K562 (cell line): ENCODE measurements at regions not wholly inside any gene's neighbourhood (a gene's known extent, or its start where the extent isn't known, plus 50 kb on each side); places are given as distances from the start of the nearest gene placed in this dataset.

Experiments used
- ATF4 ChIP-seq: fragments of 450-650 bp; formaldehyde crosslinking; IDR thresholded peaks from 2 replicates; pipeline ENCODE4 v1.4.0; 2022; ENCODE audit warnings: mild to moderate bottlenecking, moderate library complexity
- ELK1 ChIP-seq: sonication (generic); formaldehyde crosslinking; IDR thresholded peaks from 2 replicates; pipeline ENCODE4 v1.8.1; 2022; ENCODE audit warnings: missing genetic modification reagents
- FOXK1 ChIP-seq: sonication (generic); formaldehyde crosslinking; IDR thresholded peaks from 2 replicates; pipeline ENCODE4 v1.8.0; 2022; ENCODE audit warnings: missing genetic modification reagents, mild to moderate bottlenecking, borderline replicate concordance
- FOXM1 ChIP-seq, 2 experiments: fragments of 450-650 bp in 1 of 2; sonication (generic) in 1 of 2; formaldehyde crosslinking in 1 of 2; IDR thresholded peaks; 2 replicates each; pipeline versions ENCODE4 v1.6.1 to v1.9.0; 2017 to 2022; ENCODE audit warnings: low read depth in 2 of 2, mild to moderate bottlenecking in 2 of 2, missing genetic modification reagents in 1 of 2, moderate library complexity in 1 of 2
- HDAC1 ChIP-seq, 2 experiments: fragments of 450-650 bp; IDR thresholded peaks; 2 replicates each; pipeline ENCODE4 v1.6.1; 2016 to 2017; ENCODE audit warnings: inconsistent platforms in 1 of 2, mild to moderate bottlenecking in 1 of 2, moderate library complexity in 1 of 2
- HMGXB4 ChIP-seq: sonication (generic); formaldehyde crosslinking; IDR thresholded peaks from 2 replicates; pipeline ENCODE4 v1.8.1; 2023; ENCODE audit warnings: mild to moderate bottlenecking, missing genetic modification reagents
- POLR2A ChIP-seq: fragments of 450-650 bp; conservative IDR thresholded peaks from 2 replicates; pipeline ENCODE4 v1.6.1; 2016
- POLR2AphosphoS2 ChIP-seq: IDR thresholded peaks from 2 replicates; pipeline ENCODE4 v1.6.1; 2012; ENCODE audit warnings: low read length, improper control_type of control experiment
- SRSF1 ChIP-seq: fragments of 200-400 bp; formaldehyde crosslinking; IDR thresholded peaks from 2 replicates; pipeline ENCODE4 v1.6.1; 2017; ENCODE audit warnings: mild to moderate bottlenecking, low read depth, low read length, moderate library complexity
- TCF7 ChIP-seq: sonication (generic); IDR thresholded peaks from 2 replicates; pipeline ENCODE4 v1.6.1; 2016; ENCODE audit warnings: antibody characterized with exemption, borderline replicate concordance
- YBX1 ChIP-seq: fragments of 450-650 bp; IDR thresholded peaks from 2 replicates; pipeline ENCODE4 v1.7.1; 2016; ENCODE audit warnings: mild to moderate bottlenecking
- ZNF785 ChIP-seq: fragments of 250-450 bp; sonication (Bioruptor Pico); IDR thresholded peaks from 2 replicates; pipeline ENCODE4 v1.4.0; 2020; ENCODE audit warnings: mild to moderate bottlenecking
- ZZZ3 ChIP-seq: fragments of 450-650 bp; IDR thresholded peaks from 2 replicates; pipeline ENCODE4 v1.6.1; 2016; ENCODE audit warnings: antibody characterized with exemption, mild to moderate bottlenecking, moderate library complexity
- TF ChIP-seq, protein P1 (sequence below): fragments of 450-650 bp; formaldehyde crosslinking; conservative IDR thresholded peaks from 2 replicates; pipeline ENCODE4 v1.4.0; 2022; ENCODE audit warnings: mild to moderate bottlenecking, missing genetic modification characterization

DNA sequence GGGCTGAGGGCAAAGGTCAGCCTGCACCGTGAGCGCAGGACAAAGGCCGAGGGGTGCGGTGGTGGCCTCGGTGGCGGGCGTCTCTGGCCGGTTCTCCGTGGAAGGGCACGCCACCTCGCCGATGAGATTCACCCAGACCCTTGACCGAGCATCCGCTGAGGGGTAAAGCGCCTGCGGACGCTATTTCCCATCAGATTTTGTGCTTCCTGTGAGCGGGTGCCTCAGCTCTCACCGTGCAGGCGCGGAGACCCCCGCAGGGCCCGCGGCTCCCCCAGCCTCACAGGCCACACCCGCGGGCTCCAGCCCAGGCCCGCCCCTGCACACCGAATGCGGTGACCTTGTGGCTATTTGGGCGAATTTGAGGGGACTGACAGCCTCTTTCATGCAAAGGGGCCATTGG is 348.0 kb downstream of the TEX29 start:
- TF ChIP-seq HDAC1 (IDR thresholded peaks at IDR 0.05) = no peak
- no peak for TF ChIP-seq YBX1
- no peak for TF ChIP-seq HMGXB4 (CRISPR knock-in tag)
- TF ChIP-seq, protein P1, sequence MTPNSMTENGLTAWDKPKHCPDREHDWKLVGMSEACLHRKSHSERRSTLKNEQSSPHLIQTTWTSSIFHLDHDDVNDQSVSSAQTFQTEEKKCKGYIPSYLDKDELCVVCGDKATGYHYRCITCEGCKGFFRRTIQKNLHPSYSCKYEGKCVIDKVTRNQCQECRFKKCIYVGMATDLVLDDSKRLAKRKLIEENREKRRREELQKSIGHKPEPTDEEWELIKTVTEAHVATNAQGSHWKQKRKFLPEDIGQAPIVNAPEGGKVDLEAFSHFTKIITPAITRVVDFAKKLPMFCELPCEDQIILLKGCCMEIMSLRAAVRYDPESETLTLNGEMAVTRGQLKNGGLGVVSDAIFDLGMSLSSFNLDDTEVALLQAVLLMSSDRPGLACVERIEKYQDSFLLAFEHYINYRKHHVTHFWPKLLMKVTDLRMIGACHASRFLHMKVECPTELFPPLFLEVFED (CRISPR knock-in tag) = no peak
- no peak for TF ChIP-seq TCF7
- TF ChIP-seq POLR2AphosphoS2 = no peak
- no peak for TF ChIP-seq ELK1 (CRISPR knock-in tag)
- TF ChIP-seq SRSF1 = no peak
- no peak for TF ChIP-seq POLR2A
- no peak for TF ChIP-seq ATF4 (CRISPR knock-in tag)
- no peak for TF ChIP-seq ZZZ3
- no peak for TF ChIP-seq FOXK1 (CRISPR knock-in tag)
- no peak for TF ChIP-seq ZNF785 (CRISPR knock-in tag)
- no peak for TF ChIP-seq FOXM1 (IDR thresholded peaks at IDR 0.05; ENCODE audit: low read depth)
- no peak for TF ChIP-seq FOXM1 (CRISPR knock-in tag; IDR thresholded peaks at IDR 0.05; ENCODE audit: low read depth)
